ENCODE measurements at regions not wholly inside any gene's neighbourhood (a gene's known extent, or its start where the extent isn't known, plus 50 kb on each side); places are given as distances from the start of the nearest gene placed in this dataset.

- Histone ChIP-seq H3K36me3 (ENCODE audit: insufficient read depth, low read length) (no peaks in the 10 kb centered on the region), H3K9me3 (ENCODE audit: control insufficient read depth, insufficient read depth, low read length) (no peaks in the 10 kb centered on the region), H3K4me1 (ENCODE audit: insufficient read depth, low read length) (no peaks in the 10 kb centered on the region), H3K9ac (ENCODE audit: low read depth, low read length) (no peak overlapping the region)
These were observed 73.3 kb upstream of the OTOS start for GRCh38 chr2:240213476-240214421.

GRCh38 chr2:240214790-240215675 is 74.6 kb upstream of the OTOS start:
- no peaks in the 10 kb centered on the region for H3K9me3 ChIP-seq (ENCODE audit: control insufficient read depth, insufficient read depth, low read length)
- H3K9ac ChIP-seq (ENCODE audit: low read depth, low read length), result no peak overlapping the region
- H3K4me1 ChIP-seq (ENCODE audit: insufficient read depth, low read length), result no peaks in the 10 kb centered on the region
- H3K36me3 ChIP-seq (ENCODE audit: insufficient read depth, low read length), result no peaks in the 10 kb centered on the region

GRCh38 chr2:240215676-240216051 is 75.2 kb upstream of the OTOS start:
- no peaks in the 10 kb centered on the region for H3K36me3 ChIP-seq (ENCODE audit: insufficient read depth, low read length)
- H3K9me3 ChIP-seq (ENCODE audit: control insufficient read depth, insufficient read depth, low read length), result no peaks in the 10 kb centered on the region
- H3K9ac ChIP-seq (ENCODE audit: low read depth, low read length), result no peak overlapping the region
- H3K4me1 ChIP-seq (ENCODE audit: insufficient read depth, low read length), result no peaks in the 10 kb centered on the region

- no peaks in the 10 kb centered on the region for H3K4me1 ChIP-seq (ENCODE audit: insufficient read depth, low read length)
- H3K36me3 ChIP-seq (ENCODE audit: insufficient read depth, low read length), result no peaks in the 10 kb centered on the region
These were observed 75.7 kb upstream of the OTOS start for GRCh38 chr2:240216167-240216566.

GRCh38 chr2:240217431-240218301 is 77.2 kb upstream of the OTOS start:
- Histone ChIP-seq H3K36me3 (ENCODE audit: insufficient read depth, low read length) (no peaks in the 10 kb centered on the region), H3K9me3 (ENCODE audit: control insufficient read depth, insufficient read depth, low read length) (no peaks in the 10 kb centered on the region), H3K4me1 (ENCODE audit: insufficient read depth, low read length) (no peaks in the 10 kb centered on the region), H3K9ac (ENCODE audit: low read depth, low read length) (no peak overlapping the region)

More at GRCh38 chr2:240216167-240216566, 75.7 kb upstream of the OTOS start:
- no peaks in the 10 kb centered on the region for H3K9me3 ChIP-seq (ENCODE audit: control insufficient read depth, insufficient read depth, low read length)
- no peak overlapping the region for H3K9ac ChIP-seq (ENCODE audit: low read depth, low read length)

GRCh38 chr2:240219208-240219890 is 78.9 kb upstream of the OTOS start:
- no peaks in the 10 kb centered on the region for H3K36me3 ChIP-seq (ENCODE audit: insufficient read depth, low read length)
- H3K4me1 ChIP-seq (ENCODE audit: insufficient read depth, low read length), result no peaks in the 10 kb centered on the region
- no peaks in the 10 kb centered on the region for H3K9me3 ChIP-seq (ENCODE audit: control insufficient read depth, insufficient read depth, low read length)
- H3K9ac ChIP-seq (ENCODE audit: low read depth, low read length), result no peak overlapping the region

- no peaks in the 10 kb centered on the region for H3K36me3 ChIP-seq (ENCODE audit: insufficient read depth, low read length)
These were observed 79.9 kb upstream of the OTOS start for GRCh38 chr2:240220371-240220770.

GRCh38 chr2:240223631-240224030 is 83.2 kb upstream of the OTOS start:
- Histone ChIP-seq H3K4me1 (ENCODE audit: insufficient read depth, low read length) (no peaks in the 10 kb centered on the region), H3K36me3 (ENCODE audit: insufficient read depth, low read length) (no peaks in the 10 kb centered on the region), H3K9me3 (ENCODE audit: control insufficient read depth, insufficient read depth, low read length) (no peaks in the 10 kb centered on the region; the same call in 1 of the 2 replicates), H3K9ac (ENCODE audit: low read depth, low read length) (no peak overlapping the region)

More at GRCh38 chr2:240220371-240220770, 79.9 kb upstream of the OTOS start:
- Histone ChIP-seq H3K9ac (ENCODE audit: low read depth, low read length) (no peak overlapping the region), H3K4me1 (ENCODE audit: insufficient read depth, low read length) (no peaks in the 10 kb centered on the region), H3K9me3 (ENCODE audit: control insufficient read depth, insufficient read depth, low read length) (no peaks in the 10 kb centered on the region)

- H3K4me1 ChIP-seq (ENCODE audit: insufficient read depth, low read length), result no peaks in the 10 kb centered on the region
- H3K9me3 ChIP-seq (ENCODE audit: control insufficient read depth, insufficient read depth, low read length), result peaks cover 1% of the 10 kb centered on the region
- H3K9ac ChIP-seq (ENCODE audit: low read depth, low read length), result no peak overlapping the region
- H3K36me3 ChIP-seq (ENCODE audit: insufficient read depth, low read length), result no peaks in the 10 kb centered on the region
These were observed 84.2 kb upstream of the OTOS start for GRCh38 chr2:240224676-240225075.

- no peak overlapping the region for H3K9ac ChIP-seq (ENCODE audit: low read depth, low read length)
- no peaks in the 10 kb centered on the region for H3K36me3 ChIP-seq (ENCODE audit: insufficient read depth, low read length)
- H3K4me1 ChIP-seq (ENCODE audit: insufficient read depth, low read length), result no peaks in the 10 kb centered on the region
- peaks cover 2% of the 10 kb centered on the region for H3K9me3 ChIP-seq (ENCODE audit: control insufficient read depth, insufficient read depth, low read length)
These were observed 84.7 kb upstream of the OTOS start for GRCh38 chr2:240225131-240225530.

- H3K36me3 ChIP-seq (ENCODE audit: insufficient read depth, low read length), result no peaks in the 10 kb centered on the region
- H3K9ac ChIP-seq (ENCODE audit: low read depth, low read length), result no peak overlapping the region
- peaks cover 2% of the 10 kb centered on the region for H3K9me3 ChIP-seq (ENCODE audit: control insufficient read depth, insufficient read depth, low read length)
- no peaks in the 10 kb centered on the region for H3K4me1 ChIP-seq (ENCODE audit: insufficient read depth, low read length)
These were observed 85.4 kb upstream of the OTOS start for GRCh38 chr2:240225660-240226475.

GRCh38 chr2:240226672-240227537 is 86.4 kb upstream of the OTOS start:
- Histone ChIP-seq H3K9ac (ENCODE audit: low read depth, low read length) (no peak overlapping the region), H3K36me3 (ENCODE audit: insufficient read depth, low read length) (no peaks in the 10 kb centered on the region), H3K9me3 (ENCODE audit: control insufficient read depth, insufficient read depth, low read length) (peaks cover 2% of the 10 kb centered on the region), H3K4me1 (ENCODE audit: insufficient read depth, low read length) (no peaks in the 10 kb centered on the region)

All from ES-I3 (cell line).